ENCODE measurements at regions not wholly inside any gene's neighbourhood (a gene's known extent, or its start where the extent isn't known, plus 50 kb on each side); places are given as distances from the start of the nearest gene placed in this dataset.
A peak's percentile ranks its signal among the peaks of the same experiment; 100 is the strongest.
"Not testable (repeated sequence)": the region's sequence is repeated elsewhere in the genome, so short reads cannot be mapped to it uniquely, and the experiment has no call there.

GRCh38 chr12:25328072-25328712 is 77.5 kb upstream of the KRAS start:
- FAIRE-seq, result no peak

GRCh38 chr12:25327321-25327720 is 76.6 kb upstream of the KRAS start:
- no peak for FAIRE-seq

GRCh38 chr12:25326326-25326725 is 75.6 kb upstream of the KRAS start:
- no peak for FAIRE-seq

- FAIRE-seq, result peak; percentile 48
These were observed 74.1 kb upstream of the KRAS start for GRCh38 chr12:25324861-25325260.

GRCh38 chr12:25323581-25323982 is 72.9 kb upstream of the KRAS start:
- FAIRE-seq, result no peak

- FAIRE-seq, result no peak
These were observed 72.3 kb upstream of the KRAS start for GRCh38 chr12:25322918-25323531.

- no peak for FAIRE-seq
These were observed 71.6 kb upstream of the KRAS start for GRCh38 chr12:25322351-25322750.

- FAIRE-seq, result no peak
These were observed 71.0 kb upstream of the KRAS start for GRCh38 chr12:25321772-25322171.

GRCh38 chr12:25320123-25321006 is 69.6 kb upstream of the KRAS start:
- no peak for FAIRE-seq

- FAIRE-seq, result no peak
These were observed 68.7 kb upstream of the KRAS start for GRCh38 chr12:25319233-25319984.

- no peak for FAIRE-seq
These were observed 66.8 kb upstream of the KRAS start for GRCh38 chr12:25317553-25317952.

GRCh38 chr12:25315388-25315787 is 64.7 kb upstream of the KRAS start:
- no peak for FAIRE-seq

GRCh38 chr12:25313266-25313990 is 62.7 kb upstream of the KRAS start:
- not testable (repeated sequence) for FAIRE-seq

GRCh38 chr12:25311506-25311905 is 60.8 kb upstream of the KRAS start:
- no peak for FAIRE-seq

GRCh38 chr12:25310071-25310470 is 59.3 kb upstream of the KRAS start:
- not testable (repeated sequence) for FAIRE-seq

GRCh38 chr12:25308756-25309155 is 58.0 kb upstream of the KRAS start:
- no peak for FAIRE-seq

- FAIRE-seq, result no peak
These were observed 57.1 kb upstream of the KRAS start for GRCh38 chr12:25307818-25308217.

- no peak for FAIRE-seq
These were observed 51.1 kb upstream of the KRAS start for GRCh38 chr12:25301798-25302197.

All from endometrium (tissue), 2 donors.